ENCODE measurements at regions not wholly inside any gene's neighbourhood (a gene's known extent, or its start where the extent isn't known, plus 50 kb on each side); places are given as distances from the start of the nearest gene placed in this dataset.
"Not testable (repeated sequence)": the region's sequence is repeated elsewhere in the genome, so short reads cannot be mapped to it uniquely, and the experiment has no call there.

DNA sequence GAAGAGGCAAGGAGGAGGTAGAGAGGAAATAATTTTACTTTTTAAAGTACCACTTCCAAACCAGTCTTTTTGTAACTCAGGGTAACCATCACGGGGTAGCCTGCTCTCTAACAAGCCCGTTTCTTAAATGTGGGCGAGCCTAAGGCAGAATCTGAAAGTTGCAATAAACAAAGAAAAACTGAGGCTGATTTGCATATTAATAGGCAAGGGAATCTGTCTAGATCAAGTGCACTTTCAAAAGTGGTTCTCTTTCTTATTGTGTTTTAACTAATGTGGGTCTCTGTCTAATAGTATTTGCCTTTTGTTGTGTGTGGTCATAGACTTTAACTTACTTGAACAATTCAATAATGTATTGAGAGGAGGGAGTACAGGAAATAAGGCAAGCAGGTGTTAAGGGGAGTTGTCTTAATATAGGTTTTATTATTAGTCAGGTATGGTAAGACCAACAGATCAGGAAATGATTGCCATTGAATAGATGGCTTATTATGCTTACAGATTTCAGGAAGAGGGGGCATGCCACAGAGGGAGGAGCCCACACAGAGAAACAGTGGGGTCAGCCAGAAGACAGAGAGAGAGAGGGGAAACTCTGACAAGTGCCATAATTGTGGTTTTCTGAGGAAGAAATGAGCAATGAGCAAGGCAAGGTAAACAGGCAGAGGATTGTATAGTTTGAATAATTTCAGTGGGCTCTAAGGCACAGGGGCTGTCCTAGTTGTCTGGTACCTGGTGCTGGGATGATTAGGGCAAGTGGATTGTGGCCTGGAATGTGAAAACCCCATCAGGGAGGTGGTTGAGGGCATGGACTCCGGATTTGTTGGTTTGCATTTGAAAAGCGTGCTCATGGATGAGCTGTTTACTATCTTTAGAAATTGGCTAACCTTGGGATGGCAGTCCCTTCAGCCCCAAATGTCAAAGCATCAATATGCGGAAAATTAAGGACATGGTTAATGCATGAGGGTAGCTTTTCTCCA is 237.2 kb downstream of the TOX3 start:
- Mint-ChIP-seq H3K27me3 (ENCODE audit: low read depth in 2 of 2) (no peaks in the 10 kb centered on the region), H3K36me3 (no peaks in the 10 kb centered on the region), H3K27ac (no peak overlapping the region), H3K4me1 (no peaks in the 10 kb centered on the region), H3K4me3 (no peak overlapping the region), H3K9me3 (peaks cover 13% of the 10 kb centered on the region in 2 donors)
- no peak overlapping the region for H3K27ac ChIP-seq (ENCODE audit: low read length)
- H3K27me3 ChIP-seq (ENCODE audit: control insufficient read depth, insufficient read depth, low read length): no peaks in the 10 kb centered on the region
- TF ChIP-seq, protein P1, sequence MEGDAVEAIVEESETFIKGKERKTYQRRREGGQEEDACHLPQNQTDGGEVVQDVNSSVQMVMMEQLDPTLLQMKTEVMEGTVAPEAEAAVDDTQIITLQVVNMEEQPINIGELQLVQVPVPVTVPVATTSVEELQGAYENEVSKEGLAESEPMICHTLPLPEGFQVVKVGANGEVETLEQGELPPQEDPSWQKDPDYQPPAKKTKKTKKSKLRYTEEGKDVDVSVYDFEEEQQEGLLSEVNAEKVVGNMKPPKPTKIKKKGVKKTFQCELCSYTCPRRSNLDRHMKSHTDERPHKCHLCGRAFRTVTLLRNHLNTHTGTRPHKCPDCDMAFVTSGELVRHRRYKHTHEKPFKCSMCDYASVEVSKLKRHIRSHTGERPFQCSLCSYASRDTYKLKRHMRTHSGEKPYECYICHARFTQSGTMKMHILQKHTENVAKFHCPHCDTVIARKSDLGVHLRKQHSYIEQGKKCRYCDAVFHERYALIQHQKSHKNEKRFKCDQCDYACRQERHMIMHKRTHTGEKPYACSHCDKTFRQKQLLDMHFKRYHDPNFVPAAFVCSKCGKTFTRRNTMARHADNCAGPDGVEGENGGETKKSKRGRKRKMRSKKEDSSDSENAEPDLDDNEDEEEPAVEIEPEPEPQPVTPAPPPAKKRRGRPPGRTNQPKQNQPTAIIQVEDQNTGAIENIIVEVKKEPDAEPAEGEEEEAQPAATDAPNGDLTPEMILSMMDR (IDR thresholded peaks at IDR 0.05): no peak
- H3K36me3 ChIP-seq (ENCODE audit: control insufficient read depth, insufficient read depth, low read length): no peaks in the 10 kb centered on the region
- peaks cover 2% of the 10 kb centered on the region for H3K9me3 ChIP-seq (ENCODE audit: control insufficient read depth, insufficient read depth, low read length)
- no peaks in the 10 kb centered on the region for H3K4me1 ChIP-seq (ENCODE audit: control insufficient read depth, insufficient read depth, low read length)
- intact Hi-C loops (cut with micrococcal nuclease): no loop called here
- 74% methylated on average over 6 of the region's 6 CpGs for WGBS (ENCODE audit: insufficient coverage)
- ATAC-seq: no peak
- H3K4me3 ChIP-seq (ENCODE audit: low read length): no peak overlapping the region
- DNase-seq: no peak

DNA sequence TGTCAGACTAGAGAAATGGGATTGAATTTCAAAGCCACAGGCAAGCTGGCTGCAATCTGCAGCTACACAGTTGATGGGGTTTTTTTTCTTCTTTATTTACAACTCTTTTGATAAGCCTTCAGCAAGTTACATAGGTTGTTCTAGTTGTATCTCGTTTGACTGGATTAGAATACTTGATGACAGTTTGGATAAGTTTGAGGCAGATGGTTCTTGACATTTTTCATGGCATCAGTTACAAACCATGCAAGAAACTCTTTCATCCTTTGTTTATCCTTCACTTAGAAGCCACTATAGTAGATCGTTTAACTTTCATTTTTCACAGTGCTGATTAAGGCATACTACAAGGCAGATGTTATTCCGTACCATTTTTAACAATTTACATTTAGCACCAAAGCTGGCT is 238.9 kb downstream of the TOX3 start:
- peaks cover 10 to 16% of the 10 kb centered on the region in 2 donors for H3K9me3 Mint-ChIP-seq
- H3K27me3 Mint-ChIP-seq (ENCODE audit: low read depth in 2 of 2): no peaks in the 10 kb centered on the region
- TF ChIP-seq, protein P1 (IDR thresholded peaks at IDR 0.05): no peak
- H3K27me3 ChIP-seq (ENCODE audit: control insufficient read depth, insufficient read depth, low read length): no peaks in the 10 kb centered on the region
- ATAC-seq (no peak), DNase-seq (no peak)
- peaks cover 2% of the 10 kb centered on the region for H3K9me3 ChIP-seq (ENCODE audit: control insufficient read depth, insufficient read depth, low read length)
- no peaks in the 10 kb centered on the region for H3K4me1 ChIP-seq (ENCODE audit: control insufficient read depth, insufficient read depth, low read length)
- no peak overlapping the region for H3K4me3 ChIP-seq (ENCODE audit: low read length)
- intact Hi-C loops (cut with micrococcal nuclease): no loop called here
- no peak overlapping the region for H3K27ac ChIP-seq (ENCODE audit: low read length)
- no peaks in the 10 kb centered on the region for H3K4me1 Mint-ChIP-seq
- WGBS (ENCODE audit: insufficient coverage): 81% methylated on average over 2 of the region's 3 CpGs
- no peaks in the 10 kb centered on the region for H3K36me3 ChIP-seq (ENCODE audit: control insufficient read depth, insufficient read depth, low read length)
- no peaks in the 10 kb centered on the region for H3K36me3 Mint-ChIP-seq
- H3K4me3 Mint-ChIP-seq: no peak overlapping the region
- no peak overlapping the region for H3K27ac Mint-ChIP-seq

DNA sequence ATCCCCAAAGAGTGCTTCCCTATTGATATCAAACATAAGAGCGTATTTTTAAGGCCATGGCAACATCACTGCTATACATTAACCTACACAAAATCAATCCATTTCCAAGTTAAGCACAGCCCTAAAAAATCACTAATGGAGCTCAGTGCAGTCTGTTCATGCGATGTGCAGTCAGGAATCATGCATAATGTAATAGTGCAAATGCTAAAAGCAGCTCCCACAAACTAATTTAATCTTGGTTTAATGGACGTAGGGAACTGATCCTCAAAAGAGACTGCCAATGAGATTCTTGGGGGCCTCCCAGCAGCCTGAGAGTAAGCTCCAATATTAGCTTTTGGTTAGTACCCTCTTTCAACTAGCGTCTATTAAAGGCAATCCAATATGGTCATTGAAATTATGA is 245.9 kb downstream of the TOX3 start:
- Mint-ChIP-seq H3K9me3 (peaks cover 8 to 13% of the 10 kb centered on the region in 2 donors), H3K36me3 (no peaks in the 10 kb centered on the region), H3K27ac (no peak overlapping the region), H3K4me3 (no peak overlapping the region), H3K4me1 (no peaks in the 10 kb centered on the region), H3K27me3 (ENCODE audit: low read depth in 2 of 2) (no peaks in the 10 kb centered on the region)
- WGBS (ENCODE audit: insufficient coverage): 82% methylated on average over 4 of the region's 4 CpGs
- H3K27ac ChIP-seq (ENCODE audit: low read length): no peak overlapping the region
- H3K27me3 ChIP-seq (ENCODE audit: control insufficient read depth, insufficient read depth, low read length): no peaks in the 10 kb centered on the region
- ATAC-seq (no peak), DNase-seq (no peak)
- TF ChIP-seq, protein P1 (IDR thresholded peaks at IDR 0.05): no peak
- intact Hi-C loops (cut with micrococcal nuclease): no loop called here
- H3K4me3 ChIP-seq (ENCODE audit: low read length): no peak overlapping the region
- H3K4me1 ChIP-seq (ENCODE audit: control insufficient read depth, insufficient read depth, low read length): no peaks in the 10 kb centered on the region
- no peaks in the 10 kb centered on the region for H3K9me3 ChIP-seq (ENCODE audit: control insufficient read depth, insufficient read depth, low read length)
- no peaks in the 10 kb centered on the region for H3K36me3 ChIP-seq (ENCODE audit: control insufficient read depth, insufficient read depth, low read length)

DNA sequence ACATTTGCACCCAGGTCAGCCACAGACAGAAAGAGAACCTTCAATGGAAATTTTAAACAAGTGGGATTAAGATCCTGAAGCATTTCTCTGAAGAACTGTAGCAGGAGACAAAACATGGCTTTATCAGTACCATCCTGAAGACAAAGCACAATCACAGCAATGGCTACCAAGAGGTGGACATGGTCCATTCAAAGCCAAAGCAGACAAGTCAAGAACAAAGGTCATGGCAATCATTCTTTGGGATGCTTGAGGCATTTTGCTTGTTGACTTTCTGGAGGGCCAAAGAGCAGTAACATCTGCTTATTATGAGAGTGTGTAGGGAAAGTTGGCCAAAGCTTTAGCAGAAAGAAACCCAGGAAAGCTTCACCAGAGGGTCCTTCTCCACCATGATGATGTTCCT is 248.2 kb downstream of the TOX3 start:
- DNase-seq (no peak), ATAC-seq (no peak)
- H3K36me3 ChIP-seq (ENCODE audit: control insufficient read depth, insufficient read depth, low read length): no peaks in the 10 kb centered on the region
- H3K27ac ChIP-seq (ENCODE audit: low read length): no peak overlapping the region
- TF ChIP-seq, protein P1 (IDR thresholded peaks at IDR 0.05): no peak
- intact Hi-C loops (cut with micrococcal nuclease): no loop called here
- H3K27me3 Mint-ChIP-seq (ENCODE audit: low read depth in 2 of 2): no peaks in the 10 kb centered on the region
- H3K4me1 ChIP-seq (ENCODE audit: control insufficient read depth, insufficient read depth, low read length): no peaks in the 10 kb centered on the region
- no peaks in the 10 kb centered on the region for H3K9me3 ChIP-seq (ENCODE audit: control insufficient read depth, insufficient read depth, low read length)
- H3K4me3 Mint-ChIP-seq: no peak overlapping the region
- no peaks in the 10 kb centered on the region for H3K36me3 Mint-ChIP-seq
- peaks cover 11% of the 10 kb centered on the region in 2 donors for H3K9me3 Mint-ChIP-seq
- H3K4me3 ChIP-seq (ENCODE audit: low read length): no peak overlapping the region
- H3K4me1 Mint-ChIP-seq: no peaks in the 10 kb centered on the region
- no peaks in the 10 kb centered on the region for H3K27me3 ChIP-seq (ENCODE audit: control insufficient read depth, insufficient read depth, low read length)
- no peak overlapping the region for H3K27ac Mint-ChIP-seq

DNA sequence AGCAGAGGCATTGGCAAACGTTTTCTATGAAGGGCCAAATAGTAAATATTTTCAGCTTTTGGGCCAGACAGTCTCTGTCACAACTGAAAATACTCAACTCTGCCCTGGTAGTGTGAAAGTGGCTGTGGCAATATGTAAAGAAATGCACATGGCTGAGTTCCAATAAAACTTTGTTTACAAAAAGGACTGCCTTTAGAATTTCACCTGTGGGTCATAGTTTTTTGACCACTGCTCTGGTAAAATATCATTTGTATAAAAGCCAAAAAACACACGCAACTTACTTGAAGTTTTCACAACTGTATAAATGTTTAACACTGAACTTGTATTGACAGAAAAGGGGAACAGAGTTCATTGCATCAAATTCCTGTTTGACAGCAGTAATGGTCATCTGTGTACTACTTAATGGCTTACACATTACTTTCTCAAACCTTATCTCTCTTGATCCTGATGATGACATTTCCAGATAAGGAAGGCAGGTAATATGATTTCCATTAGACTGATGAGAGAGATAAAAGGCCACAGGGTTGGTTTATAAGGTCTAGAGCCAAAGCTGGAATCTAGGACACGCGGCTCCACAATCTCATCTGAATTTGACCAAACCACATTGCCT is 250.1 kb downstream of the TOX3 start:
- H3K4me1 ChIP-seq (ENCODE audit: control insufficient read depth, insufficient read depth, low read length); H3K4me1 Mint-ChIP-seq; H3K36me3 Mint-ChIP-seq; intact Hi-C loops (cut with micrococcal nuclease); ATAC-seq; H3K27ac Mint-ChIP-seq; H3K36me3 ChIP-seq (ENCODE audit: control insufficient read depth, insufficient read depth, low read length); H3K27ac ChIP-seq (ENCODE audit: low read length); H3K4me3 Mint-ChIP-seq; H3K27me3 Mint-ChIP-seq (ENCODE audit: low read depth in 2 of 2); H3K27me3 ChIP-seq (ENCODE audit: control insufficient read depth, insufficient read depth, low read length); H3K9me3 ChIP-seq (ENCODE audit: control insufficient read depth, insufficient read depth, low read length); H3K4me3 ChIP-seq (ENCODE audit: low read length); H3K9me3 Mint-ChIP-seq; DNase-seq: not testable (repeated sequence)
- WGBS (ENCODE audit: insufficient coverage): 60% methylated on average over 2 of the region's 4 CpGs
